ENCODE measurements at regions not wholly inside any gene's neighbourhood (a gene's known extent, or its start where the extent isn't known, plus 50 kb on each side); places are given as distances from the start of the nearest gene placed in this dataset.

DNA sequence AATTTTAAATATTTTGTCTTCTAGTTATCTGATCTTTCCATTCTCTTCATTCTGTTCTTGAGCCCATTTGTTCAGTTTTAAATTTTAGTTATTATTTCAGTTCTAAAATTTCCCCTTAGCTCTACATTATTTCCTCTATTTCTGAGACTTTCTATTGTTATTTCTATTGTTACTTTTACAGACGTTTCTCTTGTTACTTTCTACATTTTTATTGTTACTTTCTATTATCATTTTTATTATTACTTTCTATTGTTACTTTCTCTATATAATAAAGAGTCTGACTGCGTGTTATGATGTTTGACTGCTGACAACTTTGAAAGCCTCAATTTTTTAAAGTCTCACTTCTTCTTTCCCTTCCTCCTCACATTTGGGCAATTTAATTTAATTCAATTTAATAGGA, 915.7 kb upstream of the PCDH20 start:
- no peaks in the 10 kb centered on the region for H3K27me3 ChIP-seq (ENCODE audit: insufficient read depth, low read length)
- H3K9me3 ChIP-seq (ENCODE audit: insufficient read depth, low read depth, low read length) = peaks cover 4% of the 10 kb centered on the region
- no peak overlapping the region for H3K9ac ChIP-seq (ENCODE audit: low read depth, low read length)
- H3K27ac ChIP-seq (ENCODE audit: low read length) = no peak overlapping the region
- no peak overlapping the region for H3K4me3 ChIP-seq (ENCODE audit: low read length)
- H3K36me3 ChIP-seq (ENCODE audit: insufficient read depth, low read depth, low read length) = no peaks in the 10 kb centered on the region
- H3K4me1 ChIP-seq (ENCODE audit: insufficient read depth, low read length) = no peaks in the 10 kb centered on the region

DNA sequence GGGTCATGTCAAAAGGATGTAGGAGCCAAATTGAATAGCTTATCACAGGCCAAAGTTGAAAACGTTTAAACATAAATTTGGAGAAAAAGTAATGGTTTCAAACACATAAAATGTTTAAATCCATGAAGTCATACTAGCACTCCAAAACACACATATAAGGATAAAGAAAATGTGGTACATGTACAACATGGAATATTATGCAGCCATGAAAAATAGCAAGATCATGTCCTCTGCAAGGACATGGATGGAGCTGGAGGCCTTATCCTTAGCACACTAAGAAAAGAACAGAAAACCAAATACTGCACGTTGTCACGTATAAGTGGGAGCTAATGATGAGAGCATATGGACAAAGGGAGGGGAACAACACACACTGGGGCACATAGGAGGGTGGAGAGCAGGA, 911.7 kb upstream of the PCDH20 start:
- Histone ChIP-seq H3K27me3 (ENCODE audit: insufficient read depth, low read length) (no peaks in the 10 kb centered on the region), H3K9me3 (ENCODE audit: insufficient read depth, low read depth, low read length) (peaks cover 4% of the 10 kb centered on the region), H3K9ac (ENCODE audit: low read depth, low read length) (no peak overlapping the region), H3K27ac (ENCODE audit: low read length) (no peak overlapping the region), H3K4me3 (ENCODE audit: low read length) (no peak overlapping the region), H3K4me1 (ENCODE audit: insufficient read depth, low read length) (no peaks in the 10 kb centered on the region), H3K36me3 (ENCODE audit: insufficient read depth, low read depth, low read length) (no peaks in the 10 kb centered on the region)

DNA sequence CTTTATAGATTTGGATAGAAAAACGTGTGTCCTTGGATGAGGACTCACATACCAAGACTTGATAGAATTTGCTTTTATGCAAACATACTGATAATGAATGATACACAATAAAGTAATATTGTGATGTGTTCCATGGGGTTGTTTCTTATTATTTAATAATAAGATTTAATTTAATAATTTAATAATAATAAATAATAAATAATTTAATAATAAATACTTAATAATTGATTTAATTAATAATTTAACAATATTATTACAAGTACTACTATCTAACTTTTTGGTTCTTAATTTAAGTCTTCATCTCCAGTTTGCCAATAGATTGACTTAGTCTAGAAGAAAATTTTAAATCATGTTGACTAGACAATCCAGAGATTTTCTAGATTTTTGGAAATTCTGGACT, 909.2 kb upstream of the PCDH20 start:
- H3K4me1 ChIP-seq (ENCODE audit: insufficient read depth, low read length) = no peaks in the 10 kb centered on the region
- peaks cover 4% of the 10 kb centered on the region for H3K9me3 ChIP-seq (ENCODE audit: insufficient read depth, low read depth, low read length)
- H3K36me3 ChIP-seq (ENCODE audit: insufficient read depth, low read depth, low read length) = no peaks in the 10 kb centered on the region
- H3K27ac ChIP-seq (ENCODE audit: low read length) = no peak overlapping the region
- no peak overlapping the region for H3K4me3 ChIP-seq (ENCODE audit: low read length)
- H3K9ac ChIP-seq (ENCODE audit: low read depth, low read length) = no peak overlapping the region
- no peaks in the 10 kb centered on the region for H3K27me3 ChIP-seq (ENCODE audit: insufficient read depth, low read length)

DNA sequence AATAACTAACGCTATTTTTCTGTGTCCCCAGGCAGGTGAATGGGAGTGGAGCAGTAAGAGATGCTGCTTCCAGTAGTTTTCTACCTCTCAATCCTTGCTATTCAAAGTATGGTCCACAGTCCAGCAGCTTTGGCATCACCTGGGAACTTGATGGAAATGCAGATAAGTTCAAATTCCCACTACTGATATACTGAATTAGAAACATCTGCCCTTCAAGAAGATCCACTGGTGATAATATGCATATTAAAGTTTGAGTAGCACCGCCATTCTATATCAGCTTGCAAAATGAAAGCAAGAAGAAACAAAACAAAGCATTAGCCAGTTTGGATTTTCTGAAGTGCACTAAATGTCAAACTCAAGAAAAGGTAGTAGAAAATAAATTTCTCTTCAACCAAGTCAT, 906.2 kb upstream of the PCDH20 start:
- Histone ChIP-seq H3K4me1 (ENCODE audit: insufficient read depth, low read length) (no peaks in the 10 kb centered on the region), H3K27ac (ENCODE audit: low read length) (no peak overlapping the region), H3K36me3 (ENCODE audit: insufficient read depth, low read depth, low read length) (no peaks in the 10 kb centered on the region), H3K4me3 (ENCODE audit: low read length) (no peak overlapping the region), H3K9me3 (ENCODE audit: insufficient read depth, low read depth, low read length) (no peaks in the 10 kb centered on the region), H3K27me3 (ENCODE audit: insufficient read depth, low read length) (no peaks in the 10 kb centered on the region), H3K9ac (ENCODE audit: low read depth, low read length) (no peak overlapping the region)

DNA sequence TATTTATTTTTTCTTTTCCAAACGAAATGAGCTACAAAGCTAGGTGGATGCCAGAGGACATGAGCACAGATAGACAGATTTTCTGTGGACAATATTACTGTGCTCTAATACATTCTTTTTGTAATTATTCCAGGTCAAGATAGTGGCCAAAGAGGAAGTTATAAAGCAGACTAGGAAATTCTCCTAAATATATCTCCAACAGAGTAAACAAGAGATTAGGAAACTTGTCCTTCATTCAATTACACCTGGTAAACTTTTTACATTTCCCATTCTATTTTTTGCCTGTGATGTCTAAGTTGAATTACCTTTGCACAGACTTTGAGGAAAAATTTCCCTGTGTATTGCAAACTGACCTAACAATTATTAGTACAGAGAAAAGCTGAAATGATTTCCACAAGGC, 905.5 kb upstream of the PCDH20 start:
- Histone ChIP-seq H3K27ac (ENCODE audit: low read length) (no peak overlapping the region), H3K36me3 (ENCODE audit: insufficient read depth, low read depth, low read length) (no peaks in the 10 kb centered on the region), H3K9ac (ENCODE audit: low read depth, low read length) (no peak overlapping the region), H3K4me1 (ENCODE audit: insufficient read depth, low read length) (no peaks in the 10 kb centered on the region), H3K27me3 (ENCODE audit: insufficient read depth, low read length) (no peaks in the 10 kb centered on the region), H3K9me3 (ENCODE audit: insufficient read depth, low read depth, low read length) (no peaks in the 10 kb centered on the region), H3K4me3 (ENCODE audit: low read length) (no peak overlapping the region)

DNA sequence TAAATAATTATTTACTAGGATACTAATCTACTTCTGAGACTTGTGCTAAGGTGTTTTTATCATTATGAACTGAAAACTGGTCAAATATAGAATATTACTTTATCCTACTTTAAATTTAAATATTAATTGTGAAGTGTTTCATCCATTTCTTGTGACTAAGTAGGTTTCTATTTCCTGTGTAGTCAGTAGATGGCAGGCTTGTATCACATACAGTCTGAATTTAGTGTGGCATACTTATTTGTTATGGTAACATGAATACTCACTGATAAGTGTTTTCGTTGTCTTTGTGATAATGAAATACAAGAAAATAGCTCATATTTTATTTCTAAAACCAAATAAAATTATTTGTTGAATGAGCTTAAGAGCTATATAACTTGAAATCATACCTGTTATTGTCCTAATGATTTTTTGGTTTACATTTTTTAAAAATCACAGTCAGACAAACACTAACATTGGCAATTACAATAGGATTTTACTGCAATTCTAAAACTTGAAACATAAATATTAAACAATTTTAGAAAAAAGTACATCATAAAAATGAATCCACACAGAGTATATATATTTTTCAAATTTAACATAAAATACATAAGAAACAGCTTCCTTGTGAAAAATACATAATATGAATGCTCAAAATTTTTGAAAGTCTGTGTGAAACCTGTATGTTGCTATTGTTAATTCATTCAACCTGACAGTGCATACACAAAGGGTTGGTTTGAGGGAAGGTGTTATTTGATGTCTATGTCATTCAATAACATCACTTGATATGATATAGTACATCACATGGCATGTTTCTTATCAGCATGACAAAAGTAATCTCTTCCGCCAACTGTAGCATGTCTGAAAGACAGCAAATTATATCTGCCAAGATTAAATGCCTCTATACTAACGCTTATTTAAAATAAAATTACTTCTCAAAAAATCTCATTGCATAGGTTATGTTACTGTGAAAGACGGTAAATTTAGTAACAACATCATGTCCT, 904.8 kb upstream of the PCDH20 start:
- Histone ChIP-seq H3K27me3 (ENCODE audit: insufficient read depth, low read length) (no peaks in the 10 kb centered on the region), H3K9me3 (ENCODE audit: insufficient read depth, low read depth, low read length) (no peaks in the 10 kb centered on the region), H3K4me3 (ENCODE audit: low read length) (no peak overlapping the region), H3K27ac (ENCODE audit: low read length) (no peak overlapping the region), H3K4me1 (ENCODE audit: insufficient read depth, low read length) (no peaks in the 10 kb centered on the region), H3K9ac (ENCODE audit: low read depth, low read length) (no peak overlapping the region), H3K36me3 (ENCODE audit: insufficient read depth, low read depth, low read length) (no peaks in the 10 kb centered on the region)

DNA sequence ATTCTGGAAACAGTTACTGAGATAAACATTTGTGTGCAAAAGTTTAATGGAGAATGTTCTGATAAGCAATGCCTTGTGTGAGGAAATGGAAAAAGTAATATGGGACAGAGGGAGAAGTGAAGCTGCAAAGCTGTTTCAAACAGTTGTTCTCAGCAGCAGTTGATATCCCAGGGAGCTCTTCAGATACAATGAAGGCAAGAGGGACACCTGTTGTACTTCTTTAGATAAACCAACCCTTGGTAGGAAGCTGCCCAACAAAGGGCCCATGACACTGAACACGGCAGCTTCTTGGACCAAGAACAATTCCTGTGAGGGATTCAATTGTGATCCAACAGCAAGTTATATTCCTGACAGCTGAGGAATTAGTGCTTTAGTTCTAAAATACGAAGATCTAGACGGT, 894.3 kb upstream of the PCDH20 start:
- H3K9ac ChIP-seq (ENCODE audit: low read depth, low read length) = no peak overlapping the region
- no peak overlapping the region for H3K27ac ChIP-seq (ENCODE audit: low read length)
- H3K4me3 ChIP-seq (ENCODE audit: low read length) = no peak overlapping the region
- no peaks in the 10 kb centered on the region for H3K36me3 ChIP-seq (ENCODE audit: insufficient read depth, low read depth, low read length)
- H3K27me3 ChIP-seq (ENCODE audit: insufficient read depth, low read length) = no peaks in the 10 kb centered on the region
- no peaks in the 10 kb centered on the region for H3K9me3 ChIP-seq (ENCODE audit: insufficient read depth, low read depth, low read length)
- H3K4me1 ChIP-seq (ENCODE audit: insufficient read depth, low read length) = peaks cover 6% of the 10 kb centered on the region; the same call in 1 of the 2 replicates

DNA sequence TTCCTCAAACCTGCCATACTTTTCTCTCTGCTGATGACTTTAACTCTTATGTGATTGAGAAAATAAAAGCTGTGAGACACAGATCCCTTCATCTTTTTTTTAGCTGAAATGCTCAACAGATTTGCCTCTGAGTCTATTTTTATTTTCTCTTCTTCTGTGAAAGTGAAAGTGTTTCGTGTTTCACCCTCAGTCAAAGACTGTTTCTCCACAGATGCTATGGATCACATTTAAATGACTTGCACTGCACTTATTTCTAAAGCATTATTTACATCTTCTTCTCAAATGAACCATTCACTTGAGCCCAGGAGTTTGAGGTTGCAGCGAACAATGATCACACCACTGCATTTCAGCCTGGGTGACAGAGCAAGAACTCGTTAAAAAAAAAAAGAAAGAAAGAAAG, 890.1 kb upstream of the PCDH20 start:
- Histone ChIP-seq H3K27me3 (ENCODE audit: insufficient read depth, low read length) (no peaks in the 10 kb centered on the region), H3K36me3 (ENCODE audit: insufficient read depth, low read depth, low read length) (no peaks in the 10 kb centered on the region), H3K27ac (ENCODE audit: low read length) (no peak overlapping the region), H3K4me1 (ENCODE audit: insufficient read depth, low read length) (peaks cover 6% of the 10 kb centered on the region; the same call in 1 of the 2 replicates), H3K4me3 (ENCODE audit: low read length) (no peak overlapping the region), H3K9me3 (ENCODE audit: insufficient read depth, low read depth, low read length) (no peaks in the 10 kb centered on the region), H3K9ac (ENCODE audit: low read depth, low read length) (no peak overlapping the region)

DNA sequence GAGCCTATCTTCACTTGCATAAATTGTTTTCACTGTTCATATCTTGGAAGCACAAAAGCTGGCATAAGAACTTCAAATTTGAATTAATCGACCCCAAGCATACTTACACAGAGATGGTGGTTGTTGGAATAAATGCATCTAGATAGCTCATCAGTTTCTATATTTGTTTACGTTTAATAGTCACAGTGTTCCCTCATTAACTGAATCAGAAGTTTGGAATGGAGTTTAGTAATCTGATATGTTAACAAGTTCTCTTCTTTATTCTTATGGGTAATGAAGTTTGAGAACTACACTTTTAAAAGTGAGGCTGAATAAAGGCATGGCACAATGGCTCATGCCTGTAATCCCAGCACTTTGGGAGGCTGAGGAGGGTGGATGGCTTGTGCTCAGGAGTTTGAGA, 886.7 kb upstream of the PCDH20 start:
- H3K4me1 ChIP-seq (ENCODE audit: insufficient read depth, low read length) = no peaks in the 10 kb centered on the region
- H3K27me3 ChIP-seq (ENCODE audit: insufficient read depth, low read length) = no peaks in the 10 kb centered on the region
- H3K36me3 ChIP-seq (ENCODE audit: insufficient read depth, low read depth, low read length) = no peaks in the 10 kb centered on the region
- H3K9ac ChIP-seq (ENCODE audit: low read depth, low read length) = no peak overlapping the region
- H3K9me3 ChIP-seq (ENCODE audit: insufficient read depth, low read depth, low read length) = no peaks in the 10 kb centered on the region
- no peak overlapping the region for H3K4me3 ChIP-seq (ENCODE audit: low read length)
- no peak overlapping the region for H3K27ac ChIP-seq (ENCODE audit: low read length)

DNA sequence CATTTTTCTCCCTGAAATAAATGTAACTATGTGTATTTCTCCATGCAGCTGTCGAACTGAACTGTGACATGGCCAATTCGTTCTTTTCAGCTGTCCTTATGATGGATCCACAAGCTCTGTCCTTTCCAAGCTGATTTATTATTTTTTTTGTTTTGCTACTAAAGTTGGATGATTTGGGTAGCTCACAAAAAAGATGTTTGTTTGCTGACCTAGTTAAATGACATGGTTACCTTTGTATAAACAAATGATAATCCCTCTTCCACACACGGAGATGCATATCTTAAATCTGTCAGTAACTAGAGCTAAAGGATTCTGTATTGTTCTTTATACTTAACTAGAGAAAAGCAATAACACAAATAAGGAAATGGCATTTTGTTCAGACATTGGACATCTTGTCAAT, 884.3 kb upstream of the PCDH20 start:
- Histone ChIP-seq H3K9me3 (ENCODE audit: insufficient read depth, low read depth, low read length) (no peaks in the 10 kb centered on the region), H3K36me3 (ENCODE audit: insufficient read depth, low read depth, low read length) (no peaks in the 10 kb centered on the region), H3K4me3 (ENCODE audit: low read length) (no peak overlapping the region), H3K27me3 (ENCODE audit: insufficient read depth, low read length) (no peaks in the 10 kb centered on the region), H3K9ac (ENCODE audit: low read depth, low read length) (no peak overlapping the region), H3K4me1 (ENCODE audit: insufficient read depth, low read length) (no peaks in the 10 kb centered on the region), H3K27ac (ENCODE audit: low read length) (no peak overlapping the region)

DNA sequence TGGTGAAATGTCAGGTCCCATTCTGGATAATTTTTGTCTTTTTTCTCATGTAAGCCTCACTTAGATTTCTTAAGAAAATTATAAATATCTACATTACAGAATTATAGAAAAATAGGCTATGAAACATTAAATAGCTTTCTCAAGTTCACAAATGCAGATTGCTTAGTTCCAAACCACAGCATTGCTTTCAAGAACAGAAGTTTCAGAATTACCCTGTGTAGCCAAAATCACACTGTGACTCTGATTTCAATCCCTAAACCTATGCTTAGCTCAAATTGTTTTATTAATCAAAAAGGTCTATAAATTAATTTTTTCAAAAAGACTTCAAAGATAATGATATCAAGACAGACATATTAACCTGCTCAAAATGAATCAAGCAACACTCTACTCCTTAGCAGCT, 881.2 kb upstream of the PCDH20 start:
- H3K27me3 ChIP-seq (ENCODE audit: insufficient read depth, low read length) = no peaks in the 10 kb centered on the region
- no peak overlapping the region for H3K27ac ChIP-seq (ENCODE audit: low read length)
- no peaks in the 10 kb centered on the region for H3K4me1 ChIP-seq (ENCODE audit: insufficient read depth, low read length)
- no peak overlapping the region for H3K9ac ChIP-seq (ENCODE audit: low read depth, low read length)
- no peaks in the 10 kb centered on the region for H3K9me3 ChIP-seq (ENCODE audit: insufficient read depth, low read depth, low read length)
- no peaks in the 10 kb centered on the region for H3K36me3 ChIP-seq (ENCODE audit: insufficient read depth, low read depth, low read length)
- no peak overlapping the region for H3K4me3 ChIP-seq (ENCODE audit: low read length)

DNA sequence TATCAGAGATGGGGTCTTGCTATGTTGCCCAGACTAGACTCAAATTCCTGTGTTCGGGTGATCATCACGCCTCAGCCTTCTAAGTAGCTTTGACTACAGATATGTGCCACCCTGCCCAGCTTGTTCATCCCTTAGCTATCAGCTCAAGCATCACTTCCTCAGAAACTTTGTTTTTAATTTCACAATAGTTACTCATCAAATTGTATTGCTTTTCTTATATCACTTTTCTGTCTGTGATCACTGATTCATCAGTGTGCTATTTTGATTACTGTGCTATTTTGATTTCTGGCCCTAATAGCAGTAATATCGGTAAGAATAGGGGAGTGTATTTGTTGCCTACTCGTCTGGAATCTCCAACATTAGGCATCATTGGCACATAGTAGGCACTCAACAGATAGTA, 878.6 kb upstream of the PCDH20 start:
- Histone ChIP-seq H3K9ac (ENCODE audit: low read depth, low read length) (no peak overlapping the region), H3K9me3 (ENCODE audit: insufficient read depth, low read depth, low read length) (no peaks in the 10 kb centered on the region; the same call in 1 of the 2 replicates), H3K4me3 (ENCODE audit: low read length) (no peak overlapping the region), H3K4me1 (ENCODE audit: insufficient read depth, low read length) (no peaks in the 10 kb centered on the region), H3K27ac (ENCODE audit: low read length) (no peak overlapping the region), H3K27me3 (ENCODE audit: insufficient read depth, low read length) (no peaks in the 10 kb centered on the region), H3K36me3 (ENCODE audit: insufficient read depth, low read depth, low read length) (no peaks in the 10 kb centered on the region)
